H1 (cell line): ENCODE measurements at regions not wholly inside any gene's neighbourhood (a gene's known extent, or its start where the extent isn't known, plus 50 kb on each side); places are given as distances from the start of the nearest gene placed in this dataset.

Source experiments
- CTCF ChIA-PET: fragments of 300-600 bp; sonication (Branson Sonifier 250); formaldehyde crosslinking; loops from one replicate; lab custom pipeline; 2021; ENCODE audit not compliant: partially characterized antibody; lab: Charles Lee
- POLR2A ChIA-PET: fragments of 300-600 bp; sonication (Branson Sonifier 250); formaldehyde crosslinking; loops from one replicate; lab custom pipeline; 2021; ENCODE audit warnings: inconsistent platforms; ENCODE audit not compliant: partially characterized antibody; lab: Charles Lee
- DNase-seq, 2 experiments: peaks; one replicate each; pipeline versions ENCODE4 v3.0.0 to v3.0.0-alpha.2; 2010 to 2022; ENCODE audit warnings: low spot score in 2 of 2, low read depth in 1 of 2, mixed read lengths in 1 of 2
- FAIRE-seq: peaks from 2 replicates; lab custom pipeline; 2011; peaks lifted over from hg19 to GRCh38; lab: Jason Lieb, UNC
- H2AFZ ChIP-seq: 2 replicates; pipeline ENCODE4 v1.8.1; 2012; ENCODE audit warnings: low read length, inconsistent platforms
- H2AK5ac ChIP-seq: 2 replicates; pipeline ENCODE4 v1.6.1; 2013; ENCODE audit warnings: low read depth, low read length
- H2BK120ac ChIP-seq: replicated peaks from 2 replicates; pipeline ENCODE3; 2013; ENCODE audit warnings: low read depth, low read length, inconsistent platforms
- H2BK12ac ChIP-seq: 2 replicates; pipeline ENCODE4 v1.6.1; 2013; ENCODE audit warnings: low read depth, low read length
- H2BK15ac ChIP-seq: 2 replicates; pipeline ENCODE4 v1.6.1; 2013; ENCODE audit warnings: low read length
- H2BK20ac ChIP-seq: 2 replicates; pipeline ENCODE4 v1.6.1; 2013; ENCODE audit warnings: low read length
- H2BK5ac ChIP-seq: 2 replicates; pipeline ENCODE4 v1.6.1; 2013; ENCODE audit warnings: low read depth, low read length
- H3K14ac ChIP-seq: 2 replicates; pipeline ENCODE4 v1.6.1; 2013; ENCODE audit warnings: inconsistent platforms; ENCODE audit not compliant: insufficient read length
- H3K18ac ChIP-seq: 2 replicates; pipeline ENCODE4 v1.6.1; 2013; ENCODE audit warnings: low read length; ENCODE audit errors: extremely low read depth
- H3K23ac ChIP-seq: 2 replicates; pipeline ENCODE4 v1.6.1; 2013; ENCODE audit warnings: inconsistent platforms; ENCODE audit not compliant: insufficient read length
- H3K23me2 ChIP-seq: 2 replicates; pipeline ENCODE4 v1.6.1; 2013; ENCODE audit warnings: low read depth, low read length
- H3K27ac ChIP-seq: 2 replicates; pipeline ENCODE4 v1.6.1; 2011; ENCODE audit warnings: low read depth, low read length, inconsistent platforms
- H3K27me3 ChIP-seq, 4 experiments: replicated peaks in 1 of 4; 1 replicate in 1 of 4; 2 replicates in 3 of 4; pipeline versions ENCODE4 v1.6.1 to v1.8.1; 2011 to 2013; ENCODE audit warnings: low read length in 3 of 4, mild to moderate bottlenecking in 3 of 4, inconsistent platforms in 2 of 4, mixed read lengths in 2 of 4, moderate library complexity in 1 of 4; ENCODE audit not compliant: control insufficient read depth in 3 of 4, insufficient read depth in 3 of 4; ENCODE audit errors: extremely low read depth in 1 of 4
- H3K36me3 ChIP-seq, 4 experiments: 2 replicates each; pipeline versions ENCODE4 v1.6.1 to v1.8.1; 2011 to 2013; ENCODE audit warnings: mild to moderate bottlenecking in 4 of 4, low read length in 3 of 4, moderate library complexity in 2 of 4, control low read depth in 1 of 4, inconsistent platforms in 1 of 4; ENCODE audit not compliant: insufficient read depth in 4 of 4, control insufficient read depth in 2 of 4
- H3K4ac ChIP-seq: replicated peaks from 2 replicates; pipeline ENCODE3; 2013; ENCODE audit warnings: low read length, low read depth, mixed read lengths, inconsistent platforms; ENCODE audit not compliant: insufficient read length
- H3K4me1 ChIP-seq, 4 experiments: replicated peaks in 1 of 4; 1 replicate in 1 of 4; 2 replicates in 3 of 4; pipeline versions ENCODE4 v1.6.1 to v1.8.1; 2011 to 2013; ENCODE audit warnings: low read length in 3 of 4, inconsistent platforms in 2 of 4, mixed read lengths in 1 of 4; ENCODE audit not compliant: insufficient read depth in 4 of 4, control insufficient read depth in 3 of 4
- H3K4me2 ChIP-seq, 2 experiments: 2 replicates each; pipeline versions ENCODE4 v1.6.1 to v1.8.1; 2011 to 2013; ENCODE audit warnings: low read depth in 2 of 2, low read length in 2 of 2, control low read depth in 1 of 2, inconsistent platforms in 1 of 2, mild to moderate bottlenecking in 1 of 2; ENCODE audit not compliant: insufficient read depth in 1 of 2
- H3K4me3 ChIP-seq, 4 experiments: fragments of 200-600, 300-600 bp in 1 of 4; sonication (generic), shearing (Covaris generic), sonication (Bioruptor Twin) in 1 of 4; 2 replicates each; pipeline versions ENCODE4 v1.5.1 to v1.8.1; 2011 to 2016; ENCODE audit warnings: low read length in 4 of 4, low read depth in 3 of 4, control low read depth in 2 of 4, inconsistent platforms in 2 of 4, mild to moderate bottlenecking in 2 of 4, mixed read lengths in 1 of 4, moderate library complexity in 1 of 4; ENCODE audit not compliant: insufficient read depth in 2 of 4; ENCODE audit errors: extremely low read depth in 1 of 4
- H3K56ac ChIP-seq: replicated peaks from 2 replicates; pipeline ENCODE3; 2013; ENCODE audit warnings: low read depth, mild to moderate bottlenecking, mixed read lengths, low read length, inconsistent platforms; ENCODE audit not compliant: insufficient read length
- H3K79me1 ChIP-seq: 2 replicates; pipeline ENCODE4 v1.6.1; 2013; ENCODE audit warnings: low read depth, low read length, control low read depth
- H3K79me2 ChIP-seq, 2 experiments: 2 replicates each; pipeline versions ENCODE4 v1.6.1 to v1.8.1; 2012 to 2013; ENCODE audit warnings: low read length in 2 of 2, mild to moderate bottlenecking in 2 of 2, inconsistent platforms in 1 of 2; ENCODE audit not compliant: insufficient read depth in 2 of 2, control insufficient read depth in 1 of 2
- H3K9ac ChIP-seq, 4 experiments: replicated peaks in 1 of 4; 1 replicate in 1 of 4; 2 replicates in 3 of 4; pipeline versions ENCODE4 v1.6.1 to v1.8.1; 2011 to 2013; ENCODE audit warnings: low read depth in 3 of 4, low read length in 3 of 4, control low read depth in 2 of 4, mild to moderate bottlenecking in 2 of 4, moderate library complexity in 2 of 4, inconsistent platforms in 1 of 4; ENCODE audit errors: extremely low read depth in 1 of 4
- H3K9me3 ChIP-seq, 2 experiments: 2 replicates each; pipeline versions ENCODE4 v1.6.1 to v1.8.1; 2012 to 2013; ENCODE audit warnings: mild to moderate bottlenecking in 2 of 2, moderate library complexity in 2 of 2, control low read depth in 1 of 2, inconsistent platforms in 1 of 2, low read depth in 1 of 2, low read length in 1 of 2, mixed read lengths in 1 of 2; ENCODE audit not compliant: insufficient read depth in 2 of 2
- H4K20me1 ChIP-seq, 2 experiments: replicated peaks in 1 of 2; 2 replicates each; pipeline versions ENCODE3 to v1.8.1; 2011 to 2013; ENCODE audit warnings: inconsistent platforms in 2 of 2, low read length in 2 of 2, mild to moderate bottlenecking in 1 of 2; ENCODE audit not compliant: insufficient read depth in 2 of 2, control insufficient read depth in 1 of 2
- H4K5ac ChIP-seq: 2 replicates; pipeline ENCODE4 v1.6.1; 2013; ENCODE audit warnings: low read length, low read depth, mixed read lengths, inconsistent platforms; ENCODE audit not compliant: insufficient read length
- H4K8ac ChIP-seq: 2 replicates; pipeline ENCODE4 v1.8.0; 2013; ENCODE audit warnings: mild to moderate bottlenecking, moderate library complexity, low read length, inconsistent platforms; ENCODE audit not compliant: insufficient read depth; ENCODE audit errors: extremely low read depth
- H4K91ac ChIP-seq: replicated peaks from 2 replicates; pipeline ENCODE3; 2013; ENCODE audit warnings: low read length, mixed read lengths, inconsistent platforms; ENCODE audit not compliant: insufficient read length
- FOSL1 ChIP-seq: IDR thresholded peaks from 2 replicates; pipeline ENCODE4 v1.6.1; 2011; ENCODE audit warnings: mild to moderate bottlenecking, low read depth, low read length, moderate library complexity; ENCODE audit not compliant: insufficient read depth
- KDM1A ChIP-seq: fragments of 200-600, 300-600 bp; sonication (generic); IDR thresholded peaks from 2 replicates; pipeline ENCODE4 v1.7.1; 2016; ENCODE audit warnings: mild to moderate bottlenecking, low read length, borderline replicate concordance
- KDM4A ChIP-seq: IDR thresholded peaks from one replicate; pipeline ENCODE4 v1.7.1; 2012; ENCODE audit warnings: low read depth, mild to moderate bottlenecking, moderate library complexity, low read length, inconsistent platforms; ENCODE audit not compliant: severe bottlenecking
- RFX5 ChIP-seq: IDR thresholded peaks from 2 replicates; pipeline ENCODE4 v1.6.1; 2011; ENCODE audit warnings: low read depth, low read length, improper control_type of control experiment, borderline replicate concordance
- RNF2 ChIP-seq: fragments of 200-900, 300-1000 bp; sonication (generic); IDR thresholded peaks from 2 replicates; pipeline ENCODE4 v1.7.1; 2016; ENCODE audit warnings: borderline replicate concordance, low read depth, mild to moderate bottlenecking, antibody characterized with exemption, low read length; ENCODE audit not compliant: poor library complexity, severe bottlenecking; ENCODE audit errors: missing control alignments
- SIN3A ChIP-seq, 2 experiments: IDR thresholded peaks in 1 of 2; conservative IDR thresholded peaks in 1 of 2; 2 replicates each; pipeline ENCODE4 v1.6.1; 2011 to 2012; ENCODE audit warnings: low read length in 2 of 2, improper control_type of control experiment in 1 of 2, low read depth in 1 of 2, mild to moderate bottlenecking in 1 of 2
- SP1 ChIP-seq: IDR thresholded peaks from 2 replicates; pipeline ENCODE4 v1.6.1; 2011; ENCODE audit warnings: low read depth, low read length
- SUZ12 ChIP-seq: fragments of 200-600 bp; sonication (generic); IDR thresholded peaks from 2 replicates; pipeline ENCODE4 v1.6.1; 2012; ENCODE audit warnings: mild to moderate bottlenecking, inconsistent platforms, low read length, moderate library complexity, mixed read lengths
- TAF7 ChIP-seq: optimal IDR thresholded peaks from 2 replicates; pipeline ENCODE3; 2011; ENCODE audit warnings: low read depth, mild to moderate bottlenecking, inconsistent platforms, low read length, moderate library complexity, borderline replicate concordance
- TCF12 ChIP-seq: IDR thresholded peaks from 2 replicates; pipeline ENCODE4 v1.6.1; 2011; ENCODE audit warnings: low read depth, mild to moderate bottlenecking, low read length

DNA sequence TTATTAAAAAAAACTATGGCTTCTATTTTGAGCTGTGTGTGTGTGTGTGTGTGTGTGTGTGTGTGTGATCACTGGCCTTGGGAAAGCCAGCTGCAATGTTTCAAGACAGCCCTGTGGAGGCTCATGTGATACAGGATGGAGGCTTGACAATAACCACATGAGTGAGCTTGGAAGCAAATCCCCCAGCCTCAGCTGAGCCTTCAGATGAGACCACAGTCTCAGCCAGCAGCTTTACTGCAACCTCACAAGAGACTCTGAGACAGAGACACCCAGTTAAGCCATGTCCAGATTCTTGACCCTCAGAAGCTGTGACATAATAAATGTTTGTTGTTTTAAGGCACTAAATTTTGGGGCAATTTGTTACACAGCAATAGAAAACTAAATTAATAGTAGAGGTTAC is 52.5 kb downstream of the GRK7 start:
- H3K4me1 ChIP-seq = peaks cover 0 to 10% (median 0%) of the 10 kb centered on the region in 4 experiments; a peak in 2 of 7 replicates
- TF ChIP-seq KDM1A = no peak
- TF ChIP-seq SIN3A (conservative IDR thresholded peaks at IDR 0.05 in 1 of 2, IDR thresholded peaks at IDR 0.05 in 1 of 2; ENCODE audit: low read depth in 1 of 2, low read length in 2 of 2) = no peak
- no peak for TF ChIP-seq SUZ12
- no peak for TF ChIP-seq KDM4A
- TF ChIP-seq SP1 = no peak
- no peak for TF ChIP-seq RFX5
- no peak for TF ChIP-seq FOSL1
- no peak for TF ChIP-seq TAF7
- TF ChIP-seq TCF12 = no peak
- no peak for TF ChIP-seq RNF2
- POLR2A ChIA-PET = interaction anchor here (0.5 kb wide), 1 partner anchor 15 kb away, joined by 3 read pairs; no protein-coding TSS in a partner anchor
- no peak overlapping the region for H3K4ac ChIP-seq
- H3K18ac ChIP-seq = no peak overlapping the region
- no peak for DNase-seq
- H3K27me3 ChIP-seq = no peaks in the 10 kb centered on the region; a peak in 1 of 7 replicates
- H2AFZ ChIP-seq = no peak overlapping the region
- no peak overlapping the region for H3K9ac ChIP-seq
- H2BK20ac ChIP-seq = no peak overlapping the region
- no peak overlapping the region for H3K14ac ChIP-seq
- H3K27ac ChIP-seq = no peak overlapping the region
- H4K20me1 ChIP-seq = peaks cover 0 to 1% of the 10 kb centered on the region in 2 experiments
- no peaks in the 10 kb centered on the region for H3K79me1 ChIP-seq
- no peak overlapping the region for H3K4me2 ChIP-seq
- no peak for FAIRE-seq
- no peak overlapping the region for H4K91ac ChIP-seq
- H4K5ac ChIP-seq = no peak overlapping the region
- H3K4me3 ChIP-seq = no peak overlapping the region
- H3K9me3 ChIP-seq = 0 out of 4 replicates have a peak, but pooled peaks cover 0 to 5% of the 10 kb centered on the region in 2 experiments
- H2BK15ac ChIP-seq = no peak overlapping the region
- H4K8ac ChIP-seq = no peak overlapping the region; the same call in 1 of the 2 replicates
- no peaks in the 10 kb centered on the region; the same call in 1 of the 2 replicates for H3K23me2 ChIP-seq
- no peak overlapping the region for H2BK120ac ChIP-seq
- H3K23ac ChIP-seq = no peak overlapping the region
- CTCF ChIA-PET = interaction anchor here (0.9 to 1.1 kb wide), 2 partner anchors 23 to 33 kb away, joined by 3 read pairs; no protein-coding TSS in a partner anchor
- no peaks in the 10 kb centered on the region for H3K36me3 ChIP-seq
- H3K79me2 ChIP-seq = no peaks in the 10 kb centered on the region
- no peak overlapping the region for H3K56ac ChIP-seq
- H2BK5ac ChIP-seq = no peak overlapping the region
- H2BK12ac ChIP-seq = no peak overlapping the region
- H2AK5ac ChIP-seq = no peak overlapping the region
